ENCODE measurements at regions not wholly inside any gene's neighbourhood (a gene's known extent, or its start where the extent isn't known, plus 50 kb on each side); places are given as distances from the start of the nearest gene placed in this dataset.

- intact Hi-C loops (cut with micrococcal nuclease; ENCODE audit: unreplicated experiment) = no loop called here
- no peak overlapping the region for H3K4me3 Mint-ChIP-seq (ENCODE audit: low read depth, unreplicated experiment)
Observed at GRCh38 chr2:44843641-44844310, 97.7 kb upstream of the SIX3 start.

GRCh38 chr2:44844651-44845270 lies 96.7 kb upstream of the SIX3 start:
- H3K4me1 Mint-ChIP-seq (ENCODE audit: low read depth, unreplicated experiment) = no peaks in the 10 kb centered on the region
- no peak for DNase-seq
- TF ChIP-seq CTCF (IDR thresholded peaks at IDR 0.05; ENCODE audit: unreplicated experiment) = no peak
- H3K9me3 Mint-ChIP-seq (ENCODE audit: low read depth, unreplicated experiment) = no peaks in the 10 kb centered on the region
- BruUV-seq (replicated peaks) = no TSS peak
- H3K27ac Mint-ChIP-seq (ENCODE audit: unreplicated experiment) = no peak overlapping the region
- CTCF ChIA-PET = no interaction called here
- peaks cover 87% of the 10 kb centered on the region for H3K27me3 Mint-ChIP-seq (ENCODE audit: unreplicated experiment)
- no peaks in the 10 kb centered on the region for H3K36me3 Mint-ChIP-seq (ENCODE audit: insufficient read depth, unreplicated experiment)
- intact Hi-C loops (cut with micrococcal nuclease; ENCODE audit: unreplicated experiment) = no loop called here
- no peak overlapping the region for H3K4me3 Mint-ChIP-seq (ENCODE audit: low read depth, unreplicated experiment)

More at GRCh38 chr2:44843641-44844310, 97.7 kb upstream of the SIX3 start:
- BruUV-seq (replicated peaks) = no TSS peak
- Mint-ChIP-seq H3K36me3 (ENCODE audit: insufficient read depth, unreplicated experiment) (no peaks in the 10 kb centered on the region), H3K9me3 (ENCODE audit: low read depth, unreplicated experiment) (no peaks in the 10 kb centered on the region), H3K4me1 (ENCODE audit: low read depth, unreplicated experiment) (no peaks in the 10 kb centered on the region), H3K27ac (ENCODE audit: unreplicated experiment) (no peak overlapping the region), H3K27me3 (ENCODE audit: unreplicated experiment) (peaks cover 86% of the 10 kb centered on the region)
- CTCF ChIA-PET = interaction anchor here (1.4 kb wide), 1 partner anchor 364 kb away, joined by 3 read pairs; no protein-coding TSS in a partner anchor
- TF ChIP-seq CTCF (IDR thresholded peaks at IDR 0.05; ENCODE audit: unreplicated experiment) = no peak
- DNase-seq = no peak

GRCh38 chr2:44848026-44848425 lies 93.5 kb upstream of the SIX3 start:
- no TSS peak for BruUV-seq (replicated peaks)
- CTCF ChIA-PET = no interaction called here
- Mint-ChIP-seq H3K4me3 (ENCODE audit: low read depth, unreplicated experiment) (no peak overlapping the region), H3K27me3 (ENCODE audit: unreplicated experiment) (peaks cover 74% of the 10 kb centered on the region), H3K9me3 (ENCODE audit: low read depth, unreplicated experiment) (no peaks in the 10 kb centered on the region), H3K4me1 (ENCODE audit: low read depth, unreplicated experiment) (no peaks in the 10 kb centered on the region), H3K27ac (ENCODE audit: unreplicated experiment) (no peak overlapping the region), H3K36me3 (ENCODE audit: insufficient read depth, unreplicated experiment) (no peaks in the 10 kb centered on the region)
- TF ChIP-seq CTCF (IDR thresholded peaks at IDR 0.05; ENCODE audit: unreplicated experiment) = no peak
- DNase-seq = no peak
- intact Hi-C loops (cut with micrococcal nuclease; ENCODE audit: unreplicated experiment) = no loop called here

- no peak for TF ChIP-seq CTCF (IDR thresholded peaks at IDR 0.05; ENCODE audit: unreplicated experiment)
- no peak overlapping the region for H3K4me3 Mint-ChIP-seq (ENCODE audit: low read depth, unreplicated experiment)
- no peak for DNase-seq
- no peak overlapping the region for H3K27ac Mint-ChIP-seq (ENCODE audit: unreplicated experiment)
- intact Hi-C loops (cut with micrococcal nuclease; ENCODE audit: unreplicated experiment) = no loop called here
- H3K27me3 Mint-ChIP-seq (ENCODE audit: unreplicated experiment) = peaks cover 54% of the 10 kb centered on the region
- CTCF ChIA-PET = no interaction called here
- H3K9me3 Mint-ChIP-seq (ENCODE audit: low read depth, unreplicated experiment) = no peaks in the 10 kb centered on the region
- no peaks in the 10 kb centered on the region for H3K4me1 Mint-ChIP-seq (ENCODE audit: low read depth, unreplicated experiment)
- BruUV-seq (replicated peaks) = no TSS peak
- no peaks in the 10 kb centered on the region for H3K36me3 Mint-ChIP-seq (ENCODE audit: insufficient read depth, unreplicated experiment)
Observed at GRCh38 chr2:44850016-44850415, 91.5 kb upstream of the SIX3 start.

Measured in Calu3 (cell line).